CD14-positive monocyte (primary cell): ENCODE measurements at regions not wholly inside any gene's neighbourhood (a gene's known extent, or its start where the extent isn't known, plus 50 kb on each side); places are given as distances from the start of the nearest gene placed in this dataset.

Source experiments
- DNase-seq, 3 donors: peaks; one replicate each; pipeline ENCODE4 v3.0.0-alpha.2; 2011 to 2022
- H2AFZ ChIP-seq: 2 replicates; pipeline ENCODE4 v1.6.0; 2012; ENCODE audit warnings: mild to moderate bottlenecking, low read depth, low read length, inconsistent platforms; ENCODE audit not compliant: insufficient read depth, poor library complexity, severe bottlenecking
- H3K27ac ChIP-seq, 2 donors: 1 replicate in 1 of 2; 2 replicates in 1 of 2; pipeline ENCODE4 v1.5.1; 2012 to 2013; ENCODE audit warnings: low read length in 2 of 2, control low read depth in 1 of 2, inconsistent platforms in 1 of 2, low read depth in 1 of 2, mild to moderate bottlenecking in 1 of 2
- H3K27me3 ChIP-seq, 2 donors: one replicate each; pipeline versions ENCODE4 v1.6.0 to v1.6.1; 2011 to 2013; ENCODE audit warnings: low read length in 2 of 2; ENCODE audit not compliant: control insufficient read depth in 2 of 2, insufficient read depth in 2 of 2
- H3K36me3 ChIP-seq, 2 donors: replicated peaks in 1 of 2; 1 replicate in 1 of 2; 2 replicates in 1 of 2; pipeline versions ENCODE4 v1.5.1 to v1.6.1; 2012 to 2013; ENCODE audit warnings: low read length in 2 of 2, control low read depth in 1 of 2, inconsistent platforms in 1 of 2, mild to moderate bottlenecking in 1 of 2; ENCODE audit not compliant: insufficient read depth in 2 of 2, control insufficient read depth in 1 of 2
- H3K4me1 ChIP-seq, 2 donors: 1 replicate in 1 of 2; 2 replicates in 1 of 2; pipeline versions ENCODE4 v1.5.1 to v1.6.1; 2012 to 2013; ENCODE audit warnings: low read length in 2 of 2, control low read depth in 1 of 2, inconsistent platforms in 1 of 2, mild to moderate bottlenecking in 1 of 2, moderate library complexity in 1 of 2; ENCODE audit not compliant: insufficient read depth in 2 of 2, control insufficient read depth in 1 of 2
- H3K4me2 ChIP-seq: replicated peaks from 2 replicates; pipeline ENCODE3; 2012; ENCODE audit warnings: low read length, moderate library complexity, mild to moderate bottlenecking; ENCODE audit not compliant: poor library complexity, severe bottlenecking; ENCODE audit errors: extremely low read depth
- H3K4me3 ChIP-seq, 3 experiments: fragments of 200-600 bp in 1 of 3; sonication (generic) in 1 of 3; replicated peaks in 1 of 3; 1 replicate in 2 of 3; 2 replicates in 1 of 3; pipeline ENCODE4 v1.5.1; 2011 to 2013; ENCODE audit warnings: low read length in 3 of 3, mild to moderate bottlenecking in 3 of 3, control low read depth in 2 of 3, low read depth in 2 of 3, inconsistent platforms in 1 of 3, moderate library complexity in 1 of 3
- H3K79me2 ChIP-seq: 2 replicates; pipeline ENCODE4 v1.6.0; 2012; ENCODE audit warnings: mild to moderate bottlenecking, control low read depth, inconsistent platforms, low read length, moderate library complexity; ENCODE audit not compliant: insufficient read depth
- H3K9ac ChIP-seq: 2 replicates; pipeline ENCODE4 v1.6.0; 2017; ENCODE audit warnings: low read length, mild to moderate bottlenecking; ENCODE audit not compliant: insufficient read depth, poor library complexity, severe bottlenecking
- H3K9me3 ChIP-seq, 2 donors: replicated peaks in 1 of 2; 1 replicate in 1 of 2; 2 replicates in 1 of 2; pipeline versions ENCODE4 v1.5.1 to v1.6.1; 2012 to 2013; ENCODE audit warnings: low read length in 2 of 2, control low read depth in 1 of 2; ENCODE audit not compliant: control insufficient read depth in 1 of 2, insufficient read depth in 1 of 2
- H4K20me1 ChIP-seq: 2 replicates; pipeline ENCODE4 v1.6.0; 2012; ENCODE audit warnings: mild to moderate bottlenecking, low read length, control low read depth, moderate library complexity; ENCODE audit not compliant: insufficient read depth
- H3K27ac Mint-ChIP-seq, 7 donors: one replicate each; pipeline ENCODE4 v1.8.0; 2020; ENCODE audit warnings: mild to moderate bottlenecking in 7 of 7, mixed read lengths in 7 of 7, moderate library complexity in 6 of 7, inconsistent platforms in 2 of 7
- H3K27me3 Mint-ChIP-seq, 3 donors: one replicate each; pipeline ENCODE4 v1.8.0; 2021 to 2022; ENCODE audit warnings: low read depth in 3 of 3, mild to moderate bottlenecking in 3 of 3, mixed read lengths in 3 of 3, moderate library complexity in 3 of 3, inconsistent platforms in 1 of 3
- H3K36me3 Mint-ChIP-seq, 2 donors: one replicate each; pipeline ENCODE4 v1.8.0; 2020; ENCODE audit warnings: mixed read lengths in 2 of 2, inconsistent platforms in 1 of 2, mild to moderate bottlenecking in 1 of 2
- H3K4me1 Mint-ChIP-seq: one replicate; pipeline ENCODE4 v1.8.0; 2020; ENCODE audit warnings: mild to moderate bottlenecking, mixed read lengths
- H3K4me3 Mint-ChIP-seq, 2 donors: one replicate each; pipeline ENCODE4 v1.8.0; 2020; ENCODE audit warnings: mild to moderate bottlenecking in 2 of 2, mixed read lengths in 2 of 2, moderate library complexity in 1 of 2
- H3K9me3 Mint-ChIP-seq, 7 donors: one replicate each; pipeline ENCODE4 v1.8.0; 2020 to 2022; ENCODE audit warnings: mixed read lengths in 7 of 7, mild to moderate bottlenecking in 6 of 7, moderate library complexity in 6 of 7, inconsistent platforms in 2 of 7
- CTCF ChIP-seq: fragments of 200-600 bp; IDR thresholded peaks from one replicate; pipeline ENCODE4 v1.8.0; 2022; ENCODE audit warnings: antibody characterized with exemption, mild to moderate bottlenecking
- WGBS: methylation state at CpG from one replicate; pipeline ENCODE4 v1.1.5; 2013; ENCODE audit warnings: missing lambda C conversion rate; ENCODE audit not compliant: insufficient coverage; 5-methylcytosine and 5-hydroxymethylcytosine counted together
- intact Hi-C, 2 donors: fragments of 100-400 bp; cut with micrococcal nuclease; formaldehyde crosslinking; loops; one replicate each; pipeline versions ENCODE4 v1.15.0 to v1.15.1; 2023

GRCh38 chr17:5816491-5817070 lies 232.3 kb upstream of the NLRP1 start:
- intact Hi-C loops, result no loop called here
- H3K9ac ChIP-seq, result no peak overlapping the region
- peaks cover 4 to 13% (median 8%) of the 10 kb centered on the region in 7 donors for H3K9me3 Mint-ChIP-seq
- H3K79me2 ChIP-seq, result no peaks in the 10 kb centered on the region
- no peak overlapping the region for H3K4me2 ChIP-seq
- no peak overlapping the region for H3K27ac Mint-ChIP-seq
- H4K20me1 ChIP-seq, result no peaks in the 10 kb centered on the region
- H3K27me3 Mint-ChIP-seq, result peaks cover 7 to 18% (median 14%) of the 10 kb centered on the region in 3 donors
- H3K4me3 ChIP-seq, result no peak overlapping the region
- peaks cover 0 to 9% of the 10 kb centered on the region in 2 donors for H3K27me3 ChIP-seq
- no peak for TF ChIP-seq CTCF
- 73% methylated on average over 5 of the region's 8 CpGs for WGBS
- no peaks in the 10 kb centered on the region for H3K36me3 Mint-ChIP-seq
- no peaks in the 10 kb centered on the region for H3K4me1 Mint-ChIP-seq
- peak overlapping the region in 1 of 2 donors; percentile 15 for H3K4me3 Mint-ChIP-seq
- H2AFZ ChIP-seq, result no peak overlapping the region
- H3K9me3 ChIP-seq, result peaks cover 0 to 5% of the 10 kb centered on the region in 2 donors
- no peak overlapping the region for H3K27ac ChIP-seq
- no peak for DNase-seq
- H3K4me1 ChIP-seq, result no peaks in the 10 kb centered on the region
- H3K36me3 ChIP-seq, result no peaks in the 10 kb centered on the region

GRCh38 chr17:5817475-5818395 lies 233.4 kb upstream of the NLRP1 start:
- H3K27ac Mint-ChIP-seq, result no peak overlapping the region
- no peaks in the 10 kb centered on the region for H3K9me3 ChIP-seq
- H3K4me3 ChIP-seq, result no peak overlapping the region
- DNase-seq, result no peak
- H3K36me3 Mint-ChIP-seq, result no peaks in the 10 kb centered on the region
- H3K4me2 ChIP-seq, result no peak overlapping the region
- H3K4me3 Mint-ChIP-seq, result peak overlapping the region in 1 of 2 donors; percentile 22
- H3K27me3 Mint-ChIP-seq, result peaks cover 7 to 24% (median 13%) of the 10 kb centered on the region in 3 donors
- intact Hi-C loops, result no loop called here
- no peaks in the 10 kb centered on the region for H3K4me1 ChIP-seq
- no peak overlapping the region for H3K9ac ChIP-seq
- peaks cover 0 to 9% of the 10 kb centered on the region in 2 donors for H3K27me3 ChIP-seq
- peaks cover 0 to 3% (median under 1%) of the 10 kb centered on the region in 7 donors for H3K9me3 Mint-ChIP-seq
- no peak overlapping the region for H2AFZ ChIP-seq
- H3K4me1 Mint-ChIP-seq, result no peaks in the 10 kb centered on the region
- no peaks in the 10 kb centered on the region for H4K20me1 ChIP-seq
- WGBS, result 89% methylated on average over 3 of the region's 4 CpGs
- H3K36me3 ChIP-seq, result no peaks in the 10 kb centered on the region
- H3K79me2 ChIP-seq, result no peaks in the 10 kb centered on the region
- no peak overlapping the region for H3K27ac ChIP-seq
- no peak for TF ChIP-seq CTCF
